ENCODE measurements at regions not wholly inside any gene's neighbourhood (a gene's known extent, or its start where the extent isn't known, plus 50 kb on each side); places are given as distances from the start of the nearest gene placed in this dataset.

GRCh38 chr21:34217263-34217662 lies 143.9 kb downstream of the MRPS6 start:
- TF ChIP-seq EZH2 (IDR thresholded peaks at IDR 0.05; ENCODE audit: borderline replicate concordance) (no peak), CTCF (IDR thresholded peaks at IDR 0.05; ENCODE audit: poor library complexity) (no peak)

All from hepatocyte (in vitro differentiated cells).